GM19328 (cell line): ENCODE measurements at regions not wholly inside any gene's neighbourhood (a gene's known extent, or its start where the extent isn't known, plus 50 kb on each side); places are given as distances from the start of the nearest gene placed in this dataset.

Source experiments
- ATAC-seq: cut with Tn5 transposase; IDR thresholded peaks from one replicate; pipeline ENCODE4 v1.9.1; 2021; ENCODE audit warnings: mild to moderate bottlenecking, moderate library complexity; ENCODE audit not compliant: unreplicated experiment

DNA sequence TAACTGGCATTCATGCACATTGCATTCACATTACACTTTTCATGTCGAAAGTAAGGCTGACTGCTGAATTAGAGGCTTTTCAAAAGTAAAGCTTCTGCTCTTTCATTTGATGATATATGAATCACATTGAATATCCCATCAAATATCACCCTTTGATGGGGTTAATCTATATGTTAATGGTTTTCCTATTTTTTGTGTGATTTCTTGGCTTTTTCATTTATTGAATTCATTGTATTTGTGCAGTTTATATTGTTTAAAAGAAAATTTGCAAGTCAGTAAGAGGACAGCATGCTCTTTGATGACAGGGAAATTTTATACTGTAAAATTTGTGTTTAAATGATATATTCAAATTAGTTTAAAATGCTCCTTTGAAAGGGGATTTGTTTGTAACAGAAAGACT lies 344.1 kb downstream of the PCDH10 start:
- no peak for ATAC-seq

DNA sequence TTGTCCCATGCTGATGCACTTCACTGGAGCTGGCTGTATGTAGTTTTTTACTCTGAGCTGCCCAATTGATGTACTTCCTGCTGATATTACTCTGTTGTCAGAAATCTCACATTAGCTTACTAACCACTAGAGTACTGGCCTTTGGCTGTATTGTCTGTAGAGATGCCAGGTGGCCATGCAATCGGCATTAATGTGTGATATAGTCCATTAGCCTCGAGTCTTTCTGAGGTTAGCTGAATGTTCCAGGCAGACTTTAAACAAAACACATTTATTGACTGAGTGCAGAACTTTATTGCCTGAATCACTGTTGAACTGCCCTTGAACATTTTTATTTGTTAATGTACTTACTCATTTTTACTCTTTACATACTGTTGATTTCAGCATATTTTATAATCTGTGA lies 335.2 kb downstream of the PCDH10 start:
- no peak for ATAC-seq

GRCh38 chr4:133483600-133484246 lies 334.6 kb downstream of the PCDH10 start:
- ATAC-seq = no peak

DNA sequence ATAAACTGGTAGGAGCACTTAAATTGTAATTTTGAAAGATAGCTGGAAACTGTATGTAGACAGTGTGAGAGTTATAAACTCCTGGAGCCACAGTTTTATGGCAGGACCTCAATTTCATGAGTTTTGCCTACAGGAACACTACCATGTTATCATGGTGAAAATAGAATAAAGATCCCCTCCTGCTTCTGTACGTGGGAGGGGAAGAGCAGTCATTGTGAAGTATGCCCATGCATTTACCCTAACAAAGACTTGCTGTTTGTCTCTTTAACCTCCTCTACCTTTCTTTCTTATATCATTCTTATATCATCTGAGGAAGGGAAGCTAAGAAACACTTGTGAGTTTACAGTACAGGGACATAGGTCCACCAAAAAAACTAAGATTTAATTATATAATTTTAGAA lies 327.0 kb downstream of the PCDH10 start:
- no peak for ATAC-seq

GRCh38 chr4:133474501-133474900 lies 325.4 kb downstream of the PCDH10 start:
- ATAC-seq = no peak

DNA sequence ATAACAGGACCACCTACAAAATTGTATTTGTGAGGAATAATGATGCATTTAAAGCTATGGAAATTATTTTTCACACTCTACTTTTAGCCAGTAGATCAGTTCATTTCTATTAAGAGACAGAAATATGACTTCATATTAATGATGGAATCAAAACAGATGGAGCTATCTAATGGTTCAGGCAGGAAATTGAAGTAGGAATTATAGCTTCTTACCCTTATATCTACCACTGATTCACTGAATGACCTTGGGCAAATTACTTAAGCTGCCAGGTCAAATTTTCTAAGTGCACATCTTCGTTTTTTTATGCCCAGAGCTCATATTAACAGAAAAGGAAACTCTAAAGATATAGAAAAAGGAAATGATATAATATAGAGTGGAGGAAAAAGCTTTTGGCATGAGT lies 323.1 kb downstream of the PCDH10 start:
- no peak for ATAC-seq

GRCh38 chr4:133467290-133467947 lies 318.3 kb downstream of the PCDH10 start:
- ATAC-seq = no peak

- ATAC-seq = no peak
Observed at GRCh38 chr4:133465022-133465421, 315.9 kb downstream of the PCDH10 start.

DNA sequence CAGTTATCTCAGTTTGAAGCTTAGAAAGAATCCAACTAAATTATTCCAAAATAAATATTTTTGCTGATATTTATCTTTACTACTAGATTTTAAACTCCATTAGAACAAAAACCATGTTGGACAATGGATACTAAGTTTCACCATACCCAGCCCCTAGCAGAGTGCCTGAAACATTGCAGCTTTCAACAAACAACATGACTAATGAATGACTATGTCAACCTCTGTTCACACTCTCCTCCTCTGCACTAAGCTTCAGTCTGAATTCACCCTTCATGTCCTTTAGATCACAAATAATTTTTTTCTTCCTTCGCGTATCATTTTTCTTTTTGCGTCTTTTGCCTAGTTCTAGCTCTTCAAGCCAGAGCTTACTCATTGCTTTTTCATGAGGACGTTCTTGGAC lies 315.2 kb downstream of the PCDH10 start:
- no peak for ATAC-seq

DNA sequence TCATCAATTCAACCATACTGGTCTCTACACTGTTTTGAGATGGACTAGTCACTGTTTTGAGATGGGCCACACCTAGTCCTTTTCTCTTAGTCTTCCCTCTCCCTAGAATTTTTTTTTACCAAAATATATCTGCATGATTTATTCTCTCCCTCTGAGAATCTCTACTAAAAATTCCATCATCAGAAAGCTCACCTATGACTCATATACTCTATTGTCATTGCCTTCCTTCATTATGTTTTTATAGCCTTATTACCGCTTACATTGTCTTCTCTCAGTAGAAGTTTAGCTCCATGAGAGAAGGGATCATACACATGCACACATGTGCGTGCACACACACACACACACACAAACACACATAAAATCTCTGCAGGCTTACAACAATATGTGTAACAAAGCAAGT lies 303.6 kb downstream of the PCDH10 start:
- ATAC-seq = no peak

DNA sequence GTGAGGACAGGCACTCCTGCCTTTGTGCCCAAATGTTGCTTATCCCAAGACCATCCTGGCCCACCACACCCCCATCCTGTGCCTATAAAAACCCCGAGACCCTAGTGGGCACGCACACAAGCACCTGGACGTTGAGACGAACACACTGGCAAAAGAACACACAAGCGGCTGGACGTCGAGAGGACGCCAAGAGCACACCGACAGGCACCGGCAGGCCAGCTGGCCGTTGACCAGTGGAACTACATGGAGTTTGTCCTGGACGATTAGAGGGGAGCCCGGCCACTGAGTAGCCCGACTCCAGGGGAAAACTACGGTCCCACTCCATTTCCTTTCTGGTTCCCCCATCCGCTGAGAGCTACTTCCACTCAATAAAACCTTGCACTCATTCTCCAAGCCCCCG lies 301.7 kb downstream of the PCDH10 start:
- no peak for ATAC-seq

GRCh38 chr4:133440404-133440803 lies 291.3 kb downstream of the PCDH10 start:
- no peak for ATAC-seq

DNA sequence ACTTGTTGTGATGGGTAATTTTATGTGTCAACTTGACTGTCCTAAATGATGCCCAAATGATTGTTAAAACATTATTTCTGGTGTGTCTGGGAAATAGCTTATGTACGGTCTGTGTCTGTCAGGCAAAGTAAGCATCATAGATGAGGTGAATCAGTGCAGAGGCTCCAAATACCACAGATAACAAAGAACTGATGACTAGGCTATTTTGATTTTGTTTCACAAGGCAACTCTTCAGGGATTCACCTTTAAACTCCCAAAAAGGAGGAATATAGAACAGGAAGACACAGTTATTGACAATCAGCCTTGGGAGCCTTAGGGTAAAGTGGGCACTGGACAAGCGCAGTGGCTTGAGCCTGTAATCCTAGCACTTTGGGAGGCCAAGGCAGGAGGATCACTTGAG lies 290.7 kb downstream of the PCDH10 start:
- no peak for ATAC-seq

- ATAC-seq = no peak
Observed at GRCh38 chr4:133424605-133425004, 275.5 kb downstream of the PCDH10 start.

DNA sequence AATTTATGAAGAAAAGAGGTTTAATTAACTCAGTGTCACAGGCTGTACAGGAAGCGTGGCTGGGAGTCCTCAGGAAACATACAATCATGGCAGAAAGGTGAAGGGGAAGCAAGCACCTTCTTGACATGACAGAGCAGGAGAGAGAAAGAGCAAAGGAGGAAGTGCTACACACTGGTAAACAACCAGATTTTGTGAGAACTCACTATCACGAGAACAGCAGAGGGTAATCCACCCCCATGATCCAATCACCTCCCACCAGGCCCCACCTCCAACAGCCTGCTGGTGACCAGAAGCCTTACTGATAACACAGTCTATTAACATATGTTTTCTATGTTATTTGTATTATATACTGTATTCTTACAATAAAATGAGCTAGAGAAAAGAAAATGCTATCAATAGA lies 254.8 kb downstream of the PCDH10 start:
- ATAC-seq = no peak

- ATAC-seq = no peak
Observed at GRCh38 chr4:133402616-133403015, 253.5 kb downstream of the PCDH10 start.

- no peak for ATAC-seq
Observed at GRCh38 chr4:133394971-133395627, 246.0 kb downstream of the PCDH10 start.

DNA sequence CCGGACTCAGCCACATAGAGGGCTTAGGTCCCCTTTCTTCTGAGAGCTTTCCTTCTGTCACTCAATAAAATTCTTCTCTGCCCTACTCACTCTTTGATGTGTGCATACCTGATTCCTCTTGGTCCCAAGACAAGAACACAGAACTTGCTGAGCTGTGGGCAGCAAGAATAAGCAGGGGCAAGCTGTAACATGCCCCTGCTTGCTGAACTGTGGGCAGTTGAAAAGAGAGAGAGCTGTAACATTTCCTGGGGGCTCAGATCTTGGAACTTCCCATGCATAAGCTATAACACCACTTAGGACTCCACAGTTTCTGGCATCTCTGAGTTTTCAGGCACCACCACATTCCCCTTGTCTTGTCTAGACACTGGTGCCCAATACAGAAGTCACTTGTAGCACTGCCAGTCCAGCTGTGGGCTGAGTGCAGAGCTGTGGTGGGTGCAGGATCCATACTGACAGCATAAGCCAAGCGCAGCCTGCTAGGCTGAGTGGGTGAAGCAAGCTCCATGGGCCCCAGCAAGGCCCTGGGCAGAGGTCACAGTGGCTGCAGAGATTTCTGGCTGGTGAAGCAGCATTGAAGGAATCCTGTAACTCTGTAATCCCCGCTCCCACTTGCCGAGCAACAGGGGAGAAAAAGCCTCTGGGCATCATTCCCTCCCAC lies 241.2 kb downstream of the PCDH10 start:
- ATAC-seq = no peak

DNA sequence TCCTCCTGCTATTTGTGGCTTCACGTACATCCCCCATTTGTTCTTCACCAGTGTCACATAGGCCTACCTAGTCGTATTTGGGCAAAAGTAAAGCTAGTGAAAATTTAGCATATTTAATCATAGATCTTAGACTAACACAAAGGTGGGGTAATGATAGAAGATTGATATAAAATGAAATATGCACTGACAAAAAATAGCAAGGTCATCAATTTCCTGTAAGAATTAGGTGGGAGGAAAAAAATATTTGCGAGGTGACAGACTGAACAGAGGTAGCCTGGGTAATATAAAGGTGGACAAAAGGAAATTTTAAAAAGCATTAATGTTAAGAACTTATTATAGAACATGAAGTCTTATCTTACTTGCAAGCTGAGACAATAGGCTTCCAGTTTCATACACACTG lies 239.9 kb downstream of the PCDH10 start:
- ATAC-seq = no peak

GRCh38 chr4:133385161-133385954 lies 236.3 kb downstream of the PCDH10 start:
- no peak for ATAC-seq
